H4 (cell line): ENCODE measurements at regions not wholly inside any gene's neighbourhood (a gene's known extent, or its start where the extent isn't known, plus 50 kb on each side); places are given as distances from the start of the nearest gene placed in this dataset.

Source experiments
- DNase-seq: peaks from one replicate; pipeline ENCODE4 v3.0.0-alpha.2; 2015; ENCODE audit warnings: low spot score

GRCh38 chr18:55783921-55784320, 195.9 kb upstream of the TCF4 start:
- DNase-seq = no peak

DNA sequence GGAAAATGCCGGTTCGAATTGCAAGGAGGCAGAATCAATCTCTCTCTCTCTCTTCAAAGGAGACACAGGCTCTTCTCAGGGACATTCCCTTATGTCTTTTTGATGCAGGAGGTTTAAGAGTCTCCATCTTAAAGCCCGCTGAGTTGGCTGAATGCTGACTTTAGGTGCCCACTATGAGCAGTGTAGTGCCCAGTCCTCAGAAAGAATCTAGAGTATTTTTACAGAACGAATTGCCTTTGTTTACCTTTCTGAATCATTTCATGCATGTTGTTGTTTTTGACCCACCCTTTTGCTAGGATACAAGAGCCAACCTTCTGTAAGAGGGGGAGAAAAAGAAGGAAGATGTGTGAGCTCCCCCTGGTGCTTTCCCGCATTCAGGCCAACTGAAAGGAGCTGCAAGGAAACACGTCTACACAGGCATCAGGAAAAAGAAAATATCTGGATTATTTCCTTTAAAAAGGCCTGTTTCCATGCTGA, 193.5 kb upstream of the TCF4 start:
- peak; percentile 54 for DNase-seq

GRCh38 chr18:55780586-55781071, 192.6 kb upstream of the TCF4 start:
- no peak for DNase-seq

GRCh38 chr18:55779691-55780585, 191.9 kb upstream of the TCF4 start:
- no peak for DNase-seq

- DNase-seq = no peak
Measured at GRCh38 chr18:55778788-55779690, 191.0 kb upstream of the TCF4 start.

- no peak for DNase-seq
Measured at GRCh38 chr18:55777666-55778304, 189.8 kb upstream of the TCF4 start.

- no peak for DNase-seq
Measured at GRCh38 chr18:55775972-55776371, 188.0 kb upstream of the TCF4 start.

- no peak for DNase-seq
Measured at GRCh38 chr18:55774505-55774904, 186.5 kb upstream of the TCF4 start.

DNA sequence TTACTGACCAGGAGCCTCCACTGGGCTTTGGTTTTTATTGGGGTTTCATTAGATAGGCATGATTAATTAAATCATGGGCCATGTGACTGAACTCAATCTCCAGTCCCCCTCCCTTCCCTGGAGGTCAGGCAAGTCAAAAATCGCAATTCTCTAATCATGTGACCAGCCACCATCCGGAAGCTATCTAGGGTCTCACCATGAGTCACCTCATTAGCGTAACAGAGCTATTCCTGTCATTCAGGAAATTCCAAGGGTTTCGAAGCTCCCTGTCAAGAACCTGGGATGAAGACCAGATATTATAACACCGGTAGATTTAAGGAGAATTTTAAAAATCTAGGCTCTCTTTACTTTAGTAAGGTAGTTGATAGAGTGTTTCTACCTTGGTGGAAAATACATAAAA, 180.3 kb upstream of the TCF4 start:
- peak; percentile 20 for DNase-seq

- DNase-seq = no peak
Measured at GRCh38 chr18:55764386-55764785, 176.4 kb upstream of the TCF4 start.

DNA sequence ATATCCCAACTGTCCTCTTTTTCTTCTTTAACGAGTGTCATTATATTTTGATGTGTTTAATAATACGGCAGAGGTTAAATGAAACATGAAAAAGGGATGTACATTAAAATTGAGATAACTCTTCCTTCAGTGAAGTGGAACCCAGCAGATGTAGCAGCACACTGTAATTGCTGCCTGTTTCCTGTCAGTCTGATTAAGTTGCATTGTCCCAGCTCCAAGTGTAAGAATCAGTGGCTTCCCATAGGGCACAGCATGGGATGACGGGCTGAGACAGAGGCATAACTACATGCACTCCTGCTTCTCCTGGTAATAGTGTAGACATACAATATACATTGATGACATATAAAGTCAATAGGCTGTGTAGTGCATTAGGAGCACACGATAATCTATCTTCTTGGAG, 175.8 kb upstream of the TCF4 start:
- no peak for DNase-seq

GRCh38 chr18:55763298-55763697, 175.3 kb upstream of the TCF4 start:
- no peak for DNase-seq

- no peak for DNase-seq
Measured at GRCh38 chr18:55762424-55762823, 174.4 kb upstream of the TCF4 start.

GRCh38 chr18:55753643-55754263, 165.8 kb upstream of the TCF4 start:
- DNase-seq = peak; percentile 37

DNA sequence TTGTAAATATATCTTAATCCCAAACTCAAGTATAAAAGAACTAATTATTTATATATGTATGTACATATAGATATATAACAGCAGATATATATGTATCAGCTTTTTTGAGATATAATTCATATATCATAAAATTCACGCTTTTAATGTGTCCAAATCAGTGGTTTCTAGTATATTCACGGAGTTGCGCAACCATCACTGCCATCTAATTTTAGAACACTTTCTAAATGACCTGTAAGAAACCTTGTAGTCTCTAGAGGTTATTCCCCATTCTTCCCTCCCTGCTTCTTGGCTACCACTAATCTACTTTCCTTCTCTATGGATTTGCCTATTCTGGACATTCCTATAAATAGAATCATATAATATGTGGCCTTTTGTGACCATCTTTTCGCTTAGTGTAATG, 163.5 kb upstream of the TCF4 start:
- DNase-seq = no peak

- DNase-seq = no peak
Measured at GRCh38 chr18:55748227-55748738, 160.3 kb upstream of the TCF4 start.

DNA sequence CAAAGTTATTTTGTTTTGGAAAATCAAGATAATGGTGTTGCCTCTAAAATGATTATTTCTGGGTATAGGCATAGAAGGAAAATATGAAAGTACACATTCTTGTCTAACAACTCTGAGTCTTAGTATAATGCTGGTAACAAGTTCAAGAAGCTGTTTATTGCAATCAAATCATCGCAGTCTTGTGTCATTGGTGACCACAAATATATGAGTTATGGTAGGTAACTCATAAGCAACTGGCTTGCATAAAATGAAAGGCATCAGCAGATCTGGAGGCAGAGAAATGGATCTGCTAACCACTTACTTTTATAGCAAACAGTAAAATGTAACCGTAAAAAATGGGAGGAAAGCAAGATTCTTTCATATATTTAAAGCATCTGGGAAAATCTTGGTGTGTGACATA, 156.2 kb upstream of the TCF4 start:
- DNase-seq = no peak

DNA sequence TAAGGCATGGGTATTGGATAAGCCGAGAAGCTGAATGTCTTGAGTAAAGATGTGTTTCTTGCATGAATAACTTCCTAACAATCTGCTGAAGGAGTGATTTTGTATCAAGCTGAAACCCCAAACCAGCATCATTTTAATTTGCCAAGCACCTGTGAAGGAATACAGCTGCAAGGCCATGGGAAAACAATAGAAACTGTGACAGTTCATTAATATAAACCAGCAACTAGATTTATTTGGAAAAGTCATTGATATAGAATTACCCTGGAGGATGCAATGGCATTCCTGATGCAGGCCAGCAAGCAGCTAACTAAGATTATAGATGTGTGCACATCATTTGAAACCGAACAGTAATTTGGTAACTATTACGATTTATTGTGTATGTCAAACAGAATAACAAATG, 155.7 kb upstream of the TCF4 start:
- no peak for DNase-seq

DNA sequence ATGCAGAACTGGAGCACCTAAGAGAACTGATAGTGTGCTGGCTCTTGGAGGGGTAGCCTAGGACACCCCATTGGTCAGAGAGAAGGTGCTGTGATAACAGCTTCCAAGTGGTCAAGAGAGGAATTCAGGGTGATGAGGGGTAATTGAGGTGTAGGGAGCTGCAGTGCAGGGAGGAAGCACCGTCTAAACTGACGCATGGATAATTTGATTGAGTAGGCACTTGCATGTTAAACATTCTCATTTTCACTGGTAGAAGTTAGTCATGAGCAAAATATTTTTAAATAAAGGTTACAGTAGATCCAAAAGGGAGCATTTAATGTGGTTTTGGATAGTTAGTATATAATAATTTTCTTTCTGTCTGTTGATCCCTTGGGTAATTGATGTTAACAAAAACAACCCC, 155.1 kb upstream of the TCF4 start:
- no peak for DNase-seq

GRCh38 chr18:55739488-55739887, 151.5 kb upstream of the TCF4 start:
- DNase-seq = no peak

DNA sequence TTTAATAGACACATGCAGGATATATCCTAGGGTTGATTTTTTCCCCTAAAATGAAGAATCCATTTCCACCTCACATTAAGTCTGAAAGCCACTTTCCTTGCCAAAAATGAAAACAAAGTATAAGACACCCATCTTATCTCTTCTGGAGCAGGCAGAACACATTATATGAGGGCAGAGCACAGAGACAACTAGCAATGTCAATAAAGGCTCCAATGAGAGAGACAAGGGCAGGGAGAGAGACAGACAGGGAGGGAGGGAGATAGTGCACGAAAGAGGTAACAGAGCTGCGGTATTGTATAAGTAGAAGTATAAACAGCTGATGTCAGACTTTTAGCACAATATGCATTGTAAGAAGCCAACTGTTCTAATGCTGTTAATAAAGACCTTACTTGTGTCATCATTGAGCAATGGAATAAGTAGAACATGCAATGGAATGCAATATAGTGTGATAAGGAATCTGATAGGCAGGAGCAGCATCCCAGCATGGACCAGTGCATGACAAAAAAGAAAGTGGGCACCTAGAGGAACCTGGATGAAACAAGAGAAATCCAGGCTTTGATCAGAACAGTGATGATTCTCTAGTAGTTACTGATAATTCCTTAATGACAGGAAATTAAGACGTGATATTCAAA, 150.6 kb upstream of the TCF4 start:
- DNase-seq = no peak
